NCI-H345 treated with DMSO at 0.1 percent for 48 hours (cell line): ENCODE measurements at regions not wholly inside any gene's neighbourhood (a gene's known extent, or its start where the extent isn't known, plus 50 kb on each side); places are given as distances from the start of the nearest gene placed in this dataset.
"Not testable (repeated sequence)": the region's sequence is repeated elsewhere in the genome, so short reads cannot be mapped to it uniquely, and the experiment has no call there.

ENCODE experiments used
- DNase-seq: peaks from one replicate; lab custom pipeline; 2025; ENCODE audit not compliant: unreplicated experiment; lab: John Stamatoyannopoulos, UW

GRCh38 chr18:1039421-1039820 is 134.8 kb downstream of the ADCYAP1 start:
- DNase-seq = no peak

GRCh38 chr18:1043039-1043438 is 138.4 kb downstream of the ADCYAP1 start:
- not testable (repeated sequence) for DNase-seq

- no peak for DNase-seq
Measured at GRCh38 chr18:1045658-1046057, 141.0 kb downstream of the ADCYAP1 start.

- no peak for DNase-seq
Measured at GRCh38 chr18:1047406-1047805, 142.7 kb downstream of the ADCYAP1 start.

GRCh38 chr18:1048032-1048431 is 143.4 kb downstream of the ADCYAP1 start:
- DNase-seq = no peak

- DNase-seq = no peak
Measured at GRCh38 chr18:1049173-1049572, 144.5 kb downstream of the ADCYAP1 start.

- no peak for DNase-seq
Measured at GRCh38 chr18:1050012-1050657, 145.5 kb downstream of the ADCYAP1 start.

- DNase-seq = no peak
Measured at GRCh38 chr18:1052301-1052700, 147.6 kb downstream of the ADCYAP1 start.

GRCh38 chr18:1053331-1054315 is 149.0 kb downstream of the ADCYAP1 start:
- DNase-seq = no peak

GRCh38 chr18:1056404-1056803 is 151.7 kb downstream of the ADCYAP1 start:
- no peak for DNase-seq

GRCh38 chr18:1057367-1057766 is 152.7 kb downstream of the ADCYAP1 start:
- DNase-seq = no peak

- no peak for DNase-seq
Measured at GRCh38 chr18:1062588-1062987, 157.9 kb downstream of the ADCYAP1 start.

- DNase-seq = no peak
Measured at GRCh38 chr18:1075322-1075721, 170.7 kb downstream of the ADCYAP1 start.

- DNase-seq = no peak
Measured at GRCh38 chr18:1075876-1076275, 171.2 kb downstream of the ADCYAP1 start.

GRCh38 chr18:1078301-1078700 is 173.6 kb downstream of the ADCYAP1 start:
- no peak for DNase-seq

- not testable (repeated sequence) for DNase-seq
Measured at GRCh38 chr18:1083675-1084074, 179.0 kb downstream of the ADCYAP1 start.

GRCh38 chr18:1090758-1091157 is 186.1 kb downstream of the ADCYAP1 start:
- DNase-seq = no peak

- DNase-seq = no peak
Measured at GRCh38 chr18:1092228-1092627, 187.6 kb downstream of the ADCYAP1 start.

GRCh38 chr18:1094409-1094808 is 189.7 kb downstream of the ADCYAP1 start:
- DNase-seq = no peak

- DNase-seq = not testable (repeated sequence)
Measured at GRCh38 chr18:1097991-1098735, 193.5 kb downstream of the ADCYAP1 start.

- no peak for DNase-seq
Measured at GRCh38 chr18:1102848-1103247, 198.2 kb downstream of the ADCYAP1 start.
